Astrocyte of the spinal cord (primary cell): ENCODE measurements at regions not wholly inside any gene's neighbourhood (a gene's known extent, or its start where the extent isn't known, plus 50 kb on each side); places are given as distances from the start of the nearest gene placed in this dataset.

Experiments used
- DNase-seq: peaks from one replicate; pipeline ENCODE4 v3.0.0; 2011; ENCODE audit warnings: low read depth, low spot score
- H3K4me3 ChIP-seq: 2 replicates; pipeline ENCODE4 v1.5.1; 2011; ENCODE audit warnings: low read depth, mild to moderate bottlenecking, low read length, moderate library complexity
- in situ Hi-C: cut with HindIII; loops from 2 replicates; pipeline ENCODE4 v1.10.0; 2017; ENCODE audit warnings: low sequenced_read_pairs
- TF ChIP-seq, protein P1 (sequence below): IDR thresholded peaks from 2 replicates; pipeline ENCODE4 v1.5.1; 2012; ENCODE audit warnings: low read depth, mild to moderate bottlenecking, low read length, inconsistent platforms

DNA sequence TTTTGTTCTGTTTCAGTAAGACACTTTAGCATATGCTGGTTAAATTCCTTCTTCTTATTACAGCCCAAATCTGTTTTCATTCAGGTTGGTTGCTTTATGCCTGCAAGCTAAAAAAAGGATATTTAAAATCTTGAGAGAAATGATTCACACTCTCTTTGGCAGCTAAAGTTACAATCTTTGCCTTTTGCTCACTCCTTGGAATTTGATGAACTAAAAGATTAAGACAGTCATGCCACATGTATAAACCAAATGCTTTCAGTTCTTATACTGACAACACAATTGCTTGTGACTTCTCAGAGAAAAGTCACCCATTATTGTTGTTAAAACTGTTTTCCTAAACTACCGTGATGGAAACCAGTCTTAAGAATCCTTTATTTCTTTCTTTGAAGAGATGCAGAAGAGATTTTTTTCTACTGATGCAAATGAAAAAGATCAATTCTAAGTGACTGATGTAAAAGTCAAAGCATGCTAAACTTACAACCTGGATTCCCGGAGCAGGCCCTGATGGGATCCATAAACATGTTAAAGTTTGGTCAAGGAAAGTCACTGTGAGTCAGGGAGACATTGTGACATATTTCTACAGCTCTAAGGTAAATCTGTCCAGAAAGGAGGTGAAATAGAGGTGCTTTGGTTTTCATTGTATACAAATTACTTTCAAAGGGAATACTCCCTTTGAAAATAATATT lies 144.2 kb upstream of the CDH10 start:
- in situ Hi-C loops: no loop called here
- DNase-seq: peak; percentile 75

DNA sequence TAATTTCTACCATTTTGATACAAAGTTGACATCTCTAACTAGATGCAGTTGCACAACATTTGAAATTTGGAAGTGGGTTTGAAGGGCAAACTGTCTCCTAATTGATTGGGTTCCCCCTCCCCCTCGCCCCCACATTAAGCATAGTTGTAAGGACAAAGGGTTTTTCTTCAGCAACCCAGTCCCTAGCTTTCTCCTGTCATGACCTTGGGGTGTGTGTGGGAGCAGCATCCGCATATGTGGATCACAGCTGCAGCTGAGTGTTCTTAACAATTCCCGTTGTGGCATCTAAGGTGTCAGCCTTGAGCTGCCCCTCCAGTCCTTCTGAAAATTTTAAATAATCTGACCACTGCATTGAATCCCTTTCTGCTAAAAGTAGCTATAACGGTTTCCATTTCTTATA lies 141.3 kb upstream of the CDH10 start:
- TF ChIP-seq, protein P1, sequence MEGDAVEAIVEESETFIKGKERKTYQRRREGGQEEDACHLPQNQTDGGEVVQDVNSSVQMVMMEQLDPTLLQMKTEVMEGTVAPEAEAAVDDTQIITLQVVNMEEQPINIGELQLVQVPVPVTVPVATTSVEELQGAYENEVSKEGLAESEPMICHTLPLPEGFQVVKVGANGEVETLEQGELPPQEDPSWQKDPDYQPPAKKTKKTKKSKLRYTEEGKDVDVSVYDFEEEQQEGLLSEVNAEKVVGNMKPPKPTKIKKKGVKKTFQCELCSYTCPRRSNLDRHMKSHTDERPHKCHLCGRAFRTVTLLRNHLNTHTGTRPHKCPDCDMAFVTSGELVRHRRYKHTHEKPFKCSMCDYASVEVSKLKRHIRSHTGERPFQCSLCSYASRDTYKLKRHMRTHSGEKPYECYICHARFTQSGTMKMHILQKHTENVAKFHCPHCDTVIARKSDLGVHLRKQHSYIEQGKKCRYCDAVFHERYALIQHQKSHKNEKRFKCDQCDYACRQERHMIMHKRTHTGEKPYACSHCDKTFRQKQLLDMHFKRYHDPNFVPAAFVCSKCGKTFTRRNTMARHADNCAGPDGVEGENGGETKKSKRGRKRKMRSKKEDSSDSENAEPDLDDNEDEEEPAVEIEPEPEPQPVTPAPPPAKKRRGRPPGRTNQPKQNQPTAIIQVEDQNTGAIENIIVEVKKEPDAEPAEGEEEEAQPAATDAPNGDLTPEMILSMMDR: no peak
- no peak for DNase-seq
- in situ Hi-C loops: no loop called here
- no peak overlapping the region for H3K4me3 ChIP-seq

More for the DNA sequence above, 144.2 kb upstream of the CDH10 start:
- TF ChIP-seq, protein P1: no peak
- H3K4me3 ChIP-seq: no peak overlapping the region

DNA sequence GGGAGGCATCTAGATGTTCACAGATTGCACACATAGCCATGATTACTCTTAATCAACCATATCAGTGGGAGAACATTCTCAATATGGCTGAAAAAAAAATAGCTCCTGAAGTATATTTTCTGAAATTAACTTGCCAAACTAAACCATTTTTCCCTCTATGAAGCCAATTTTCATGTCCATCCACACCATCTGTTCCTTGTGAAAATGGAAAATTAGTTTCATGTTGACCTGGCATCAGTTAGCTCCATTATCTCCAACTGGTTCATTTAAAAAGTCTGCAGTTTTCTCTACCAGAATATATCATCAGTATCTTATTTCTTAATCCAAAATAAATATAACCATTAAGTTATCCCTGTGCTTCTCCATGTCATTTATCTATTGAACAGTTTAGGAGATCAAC lies 138.8 kb upstream of the CDH10 start:
- no peak for DNase-seq
- no peak overlapping the region for H3K4me3 ChIP-seq
- in situ Hi-C loops: no loop called here
- TF ChIP-seq, protein P1: no peak

DNA sequence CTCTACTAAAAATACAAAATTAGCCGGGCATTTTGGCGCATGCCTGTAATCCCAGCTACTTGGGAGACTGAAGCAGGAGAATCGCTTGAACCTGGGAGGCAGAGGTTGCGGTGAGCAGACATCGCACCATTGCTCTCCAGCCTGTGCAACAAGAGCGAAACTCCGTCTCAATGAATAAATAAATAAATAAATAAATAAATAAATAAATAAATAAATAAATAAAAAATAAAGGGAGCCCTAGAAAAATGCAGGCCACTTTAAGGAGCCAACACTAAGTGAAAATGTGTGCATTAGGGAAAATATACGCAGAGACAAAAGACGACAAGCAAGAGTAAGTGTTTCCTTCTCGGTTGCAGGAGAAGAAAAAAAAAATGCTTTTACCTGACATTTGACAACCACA lies 132.6 kb upstream of the CDH10 start:
- TF ChIP-seq, protein P1: no peak
- H3K4me3 ChIP-seq: no peak overlapping the region
- DNase-seq: no peak
- in situ Hi-C loops: no loop called here

DNA sequence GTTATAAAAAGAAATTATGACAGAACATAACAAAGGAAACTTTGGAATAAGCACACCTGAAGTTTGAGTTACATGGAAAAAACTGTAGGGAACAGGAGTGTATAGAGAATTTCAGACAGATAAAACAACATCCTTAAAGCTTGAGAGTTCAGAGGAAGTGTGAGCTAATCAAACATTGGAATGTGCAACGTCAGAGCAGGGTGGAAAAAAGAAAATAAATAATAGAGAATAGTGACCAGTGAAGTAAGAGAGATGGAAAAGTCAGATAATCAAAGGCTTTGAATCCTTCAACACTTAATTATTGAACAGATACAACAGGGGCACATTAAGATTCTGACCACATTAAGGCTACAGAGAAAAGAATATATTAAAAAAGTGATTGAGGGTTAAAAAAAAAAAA lies 128.5 kb upstream of the CDH10 start:
- DNase-seq: peak; percentile 5
- TF ChIP-seq, protein P1: no peak
- no peak overlapping the region for H3K4me3 ChIP-seq
- in situ Hi-C loops: no loop called here

DNA sequence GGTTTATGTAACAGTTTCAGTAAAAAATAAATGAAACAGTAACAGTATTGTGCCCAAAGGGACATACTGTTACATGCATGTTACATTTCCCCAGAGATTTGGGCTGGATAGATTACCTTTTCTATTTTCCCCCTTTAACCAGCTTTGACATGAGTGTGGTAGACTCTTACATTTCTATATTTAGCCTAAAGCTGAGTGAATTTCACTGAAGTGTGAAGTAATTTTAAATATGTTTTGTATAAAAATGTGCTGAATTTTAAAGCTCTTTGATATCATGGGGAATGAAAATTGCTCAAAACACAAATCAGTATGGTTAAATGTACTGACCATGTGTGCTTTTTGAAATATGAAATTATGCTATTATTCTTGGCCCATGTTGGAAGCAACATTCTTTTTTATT lies 122.3 kb upstream of the CDH10 start:
- in situ Hi-C loops: no loop called here
- TF ChIP-seq, protein P1: no peak
- DNase-seq: no peak
- no peak overlapping the region for H3K4me3 ChIP-seq
